Stimulated activated CD4-positive, alpha-beta T cell treated with anti-CD3 and anti-CD28 coated beads, Interleukin-15, amount 100 ng/mL, for 48 hours (primary cell): ENCODE measurements at regions not wholly inside any gene's neighbourhood (a gene's known extent, or its start where the extent isn't known, plus 50 kb on each side); places are given as distances from the start of the nearest gene placed in this dataset.
A peak's percentile ranks its signal among the peaks of the same experiment; 100 is the strongest.

Source experiments
- DNase-seq, 2 donors: peaks; one replicate each; pipeline ENCODE4 v3.0.0-alpha.2; 2020; ENCODE audit warnings: low read depth in 2 of 2

DNA sequence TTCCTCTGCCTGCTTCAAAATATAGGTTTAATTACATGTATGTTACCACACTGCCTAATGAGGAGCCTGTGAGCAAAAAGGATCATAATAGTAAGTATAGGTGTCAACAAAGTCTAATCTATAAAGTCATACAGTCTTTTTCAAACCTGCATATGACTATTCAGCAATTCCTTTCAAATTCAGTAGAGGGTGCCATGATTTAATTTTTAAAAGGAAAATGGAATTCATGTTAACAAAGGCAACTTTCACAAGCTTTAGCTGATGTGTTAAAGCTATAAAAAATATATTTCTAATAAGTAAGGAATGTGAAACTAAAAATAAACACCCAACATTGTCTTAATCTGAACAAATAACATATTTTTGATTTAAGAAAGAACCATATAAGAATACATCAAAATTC, 52.1 kb downstream of the MPP7 start:
- DNase-seq, result no peak

DNA sequence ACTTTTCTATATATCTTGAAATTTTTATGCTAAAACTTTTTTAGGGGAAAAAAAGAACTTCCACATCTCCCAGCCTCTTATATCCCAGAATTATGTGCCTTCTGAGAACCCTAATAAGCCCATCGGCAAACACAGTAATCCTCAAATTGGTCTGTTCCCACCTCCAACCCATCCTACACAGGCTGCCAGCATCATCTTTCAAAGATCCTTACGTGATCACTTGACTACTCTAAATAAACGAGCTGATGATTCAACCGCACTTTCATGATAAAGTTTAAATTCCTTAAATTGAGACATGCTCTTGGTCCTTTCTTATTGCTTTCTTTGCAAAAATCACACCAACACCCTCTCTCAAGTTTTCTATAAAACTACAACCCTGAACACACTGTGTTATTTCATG, 52.5 kb downstream of the MPP7 start:
- DNase-seq, result no peak

DNA sequence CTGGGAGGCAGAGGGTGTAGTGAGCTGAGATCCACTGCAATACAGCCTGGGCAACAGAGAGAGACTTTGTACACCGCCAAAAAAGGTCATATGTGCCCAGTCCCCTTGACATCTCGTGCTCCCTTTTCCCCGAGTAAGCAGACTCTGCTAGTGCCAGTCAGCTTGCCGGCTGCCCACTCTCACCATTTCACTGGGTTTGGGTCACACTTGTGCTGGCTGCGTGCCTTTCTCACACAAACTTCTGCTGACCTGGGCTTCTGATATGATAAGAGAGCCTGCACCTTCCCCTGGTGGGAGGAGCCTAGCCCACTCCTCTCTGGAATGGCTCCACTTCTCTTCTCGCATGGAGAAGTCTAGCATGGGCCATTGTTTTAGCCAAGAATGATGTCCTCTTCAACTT, 53.4 kb downstream of the MPP7 start:
- no peak for DNase-seq

DNA sequence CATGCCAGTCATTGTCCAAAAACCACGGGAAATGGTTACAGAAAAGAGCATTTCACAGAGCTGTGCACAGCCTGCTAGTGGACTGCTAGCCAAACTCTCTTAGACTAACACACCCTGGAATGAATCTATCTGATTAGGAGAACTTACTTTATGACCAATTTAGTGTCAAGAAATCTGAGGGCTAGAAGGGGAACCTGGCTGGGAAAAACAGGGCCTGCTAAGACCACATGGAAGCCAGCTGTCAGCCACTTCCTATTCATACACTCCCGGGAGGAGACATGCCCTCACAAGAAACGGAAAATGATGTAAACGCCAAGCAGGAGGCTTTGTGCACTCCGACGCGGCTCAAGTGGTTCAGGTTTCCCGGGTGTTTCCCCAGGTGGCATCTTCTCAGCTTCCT, 54.8 kb downstream of the MPP7 start:
- DNase-seq, result no peak

DNA sequence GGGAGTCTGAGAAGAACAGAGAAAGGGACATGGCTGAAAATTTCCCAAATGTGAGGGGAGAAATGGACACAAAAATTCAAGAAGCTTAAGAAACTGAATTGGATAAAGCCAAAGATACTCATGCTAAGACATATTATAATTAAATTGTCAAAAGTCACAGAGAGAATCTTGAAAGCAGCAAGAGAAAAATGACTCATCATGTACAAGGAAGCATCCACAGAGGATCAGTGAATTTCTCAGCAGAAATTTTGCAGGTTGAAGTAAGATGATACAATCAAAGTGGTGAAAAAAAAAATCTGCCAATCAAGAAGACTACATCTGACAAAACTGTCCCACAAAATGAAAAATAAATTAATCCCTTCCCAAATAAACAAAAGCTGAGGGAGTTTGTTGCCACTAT, 56.8 kb downstream of the MPP7 start:
- DNase-seq, result no peak

DNA sequence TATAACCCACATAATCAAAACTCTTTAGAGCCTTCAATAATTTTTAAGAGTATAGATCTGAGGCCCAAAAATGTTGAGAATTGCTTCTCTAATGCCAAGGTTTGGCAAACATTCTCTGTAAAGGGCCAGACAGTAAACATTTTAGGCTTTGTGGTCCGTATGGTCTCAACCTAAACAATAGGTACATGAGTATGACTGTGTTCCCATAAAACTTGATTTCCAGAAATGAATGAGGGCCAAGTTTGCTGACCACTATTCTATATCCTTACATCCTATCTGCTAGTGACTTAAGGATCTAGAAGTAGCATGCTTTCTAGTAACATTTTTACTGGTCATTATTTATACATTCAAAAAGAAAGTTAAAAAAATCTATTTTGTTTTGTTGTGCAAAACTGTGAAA, 58.9 kb downstream of the MPP7 start:
- no peak for DNase-seq

DNA sequence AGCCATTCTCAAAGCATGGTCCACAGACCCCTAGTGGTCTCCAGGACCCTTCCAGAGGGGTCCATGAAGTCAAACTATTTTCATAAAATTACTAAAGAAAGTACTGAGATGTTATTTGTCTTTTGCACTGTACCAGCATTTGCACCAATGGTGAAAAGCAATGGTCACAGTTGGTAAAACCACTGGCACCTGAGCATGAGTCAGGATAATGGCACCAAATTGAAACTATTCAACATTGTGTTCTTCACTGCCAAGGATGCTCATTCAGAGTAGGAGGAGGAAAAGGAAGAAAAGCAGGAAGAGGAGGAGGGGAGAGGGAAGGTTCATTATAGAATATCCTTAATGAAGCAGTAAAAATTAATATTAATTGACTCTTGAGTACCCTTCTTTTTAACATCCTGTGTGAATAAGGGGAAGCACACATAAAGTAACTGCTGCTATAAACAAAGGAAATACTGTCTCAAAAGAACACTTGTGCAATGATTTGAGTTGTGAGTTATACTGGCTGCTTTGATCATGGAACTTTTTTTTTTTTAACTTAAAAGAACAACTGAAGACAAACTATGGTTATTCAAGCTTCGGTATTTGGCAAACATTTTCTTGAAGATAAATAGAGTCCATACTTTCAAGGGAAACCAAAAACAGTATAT, 60.2 kb downstream of the MPP7 start:
- DNase-seq, result no peak

DNA sequence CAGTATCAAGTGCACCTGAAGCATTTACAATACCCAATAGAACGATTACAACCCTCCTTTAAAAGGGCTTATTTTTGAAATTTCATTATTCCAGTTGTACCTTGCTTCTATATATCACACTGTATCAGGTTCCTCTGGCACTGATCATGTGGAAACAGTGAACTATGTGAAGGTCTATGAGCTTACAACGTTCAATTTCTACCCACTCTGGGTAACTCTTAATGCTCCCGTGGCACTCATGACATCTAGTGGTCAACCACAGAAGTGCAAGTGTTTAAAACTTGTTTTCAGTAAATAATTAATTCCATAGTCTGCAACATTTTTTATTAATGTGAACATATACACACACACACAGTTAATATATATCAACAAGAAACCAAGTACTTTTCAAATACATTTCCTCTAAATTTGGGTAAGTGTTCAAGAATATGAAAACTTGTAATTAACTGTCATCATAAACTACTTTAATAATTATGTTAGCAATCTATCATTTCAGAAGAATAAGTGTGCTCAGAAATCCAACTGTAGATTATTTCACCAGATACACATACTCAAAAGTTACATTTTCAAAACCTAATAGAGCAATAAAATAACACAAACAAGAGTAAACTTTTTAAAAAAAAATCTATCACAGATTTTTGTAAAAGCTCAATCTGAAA, 61.0 kb downstream of the MPP7 start:
- peak in 1 of 2 donors; percentile 27 for DNase-seq

DNA sequence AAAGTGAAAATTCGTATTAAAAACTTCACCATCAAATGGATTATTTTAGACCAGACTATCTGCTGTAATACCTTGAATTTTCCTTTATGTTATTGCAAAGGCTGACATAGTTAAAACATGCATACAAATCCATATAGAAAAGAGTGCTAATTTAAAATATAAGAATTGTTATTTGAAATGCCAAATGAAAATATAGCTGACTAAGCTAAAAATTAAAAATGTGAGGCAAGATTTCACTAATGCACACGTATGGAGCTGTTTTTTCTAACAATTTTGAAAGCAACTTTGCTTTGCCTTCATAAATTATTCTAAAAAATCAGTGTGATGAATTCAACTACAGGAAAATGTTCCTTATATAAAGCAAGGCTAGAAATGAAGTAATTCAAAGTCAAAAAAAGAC, 62.5 kb downstream of the MPP7 start:
- no peak for DNase-seq

DNA sequence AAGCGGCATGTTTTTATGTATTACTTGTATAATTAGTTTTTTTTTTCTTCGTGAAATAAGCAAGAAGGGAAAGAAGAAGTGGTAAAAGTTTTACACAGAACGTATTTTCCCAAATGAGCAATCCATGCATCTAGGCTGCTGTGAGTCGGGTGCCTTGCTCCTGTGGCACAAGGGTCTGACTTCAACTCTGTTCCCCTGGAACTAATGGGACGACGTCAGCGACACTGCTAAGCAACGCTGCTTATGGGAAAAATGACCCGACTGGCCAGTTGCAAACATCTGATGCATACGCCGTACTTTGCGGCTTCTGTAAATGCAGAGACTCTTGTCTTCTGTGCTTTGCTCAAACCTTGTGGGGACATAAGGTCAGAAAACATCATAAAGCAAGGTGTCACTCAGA, 66.3 kb downstream of the MPP7 start:
- no peak for DNase-seq

DNA sequence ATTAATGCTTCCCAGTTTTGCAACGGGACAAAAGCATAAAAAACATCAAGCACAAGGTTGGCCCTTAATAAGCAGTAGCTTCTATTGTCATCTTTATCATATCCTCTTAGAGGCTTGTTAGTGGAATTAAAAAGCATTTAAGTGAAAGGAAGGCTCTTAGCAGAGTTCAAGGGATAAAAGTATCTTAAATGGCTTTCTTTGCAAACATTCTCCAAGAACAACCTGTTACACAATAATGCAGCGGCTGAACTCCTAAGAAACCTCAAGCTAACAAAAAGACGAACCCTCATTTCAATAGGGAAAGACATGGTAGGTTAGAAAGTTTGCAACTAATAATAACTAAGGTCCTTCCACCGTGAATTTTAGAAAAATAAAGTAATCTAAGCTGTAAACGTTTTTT, 82.1 kb downstream of the MPP7 start:
- no peak for DNase-seq

DNA sequence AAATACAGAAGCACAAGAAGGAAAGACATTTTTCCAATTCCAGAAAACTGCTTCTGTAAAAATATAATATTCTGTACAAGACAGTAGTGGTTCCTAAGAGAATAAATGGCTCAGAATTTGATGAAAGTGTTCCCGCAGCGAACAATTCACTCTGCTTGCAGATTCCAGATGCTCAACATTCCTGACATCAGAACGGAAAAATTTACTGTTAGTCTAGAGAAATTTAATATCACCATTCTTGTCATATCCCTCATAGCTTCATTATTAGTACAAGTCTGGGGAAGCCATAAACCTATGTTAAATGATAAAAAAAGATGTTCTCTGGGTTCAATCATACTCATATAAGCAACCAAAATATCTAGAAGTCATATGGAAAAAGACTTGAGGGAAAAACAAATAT, 83.6 kb downstream of the MPP7 start:
- no peak for DNase-seq

DNA sequence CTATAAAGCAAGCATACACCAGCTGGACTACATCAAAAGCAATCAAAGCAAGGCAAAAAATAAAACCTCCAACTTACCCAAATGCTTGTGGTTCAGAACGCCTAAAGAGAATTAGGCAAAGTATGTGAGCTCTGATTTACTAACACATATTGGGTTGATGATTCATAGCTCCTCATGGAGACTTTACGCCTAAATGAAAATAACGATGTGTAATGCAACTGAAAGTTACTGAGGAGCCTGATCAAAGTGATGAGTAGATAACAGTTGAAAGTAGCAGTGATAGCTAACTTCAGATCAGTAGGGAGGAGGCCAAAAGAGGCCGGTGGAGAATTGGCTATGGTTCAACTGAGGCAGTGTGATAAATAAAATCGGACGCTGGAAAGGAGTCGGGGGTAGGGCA, 85.0 kb downstream of the MPP7 start:
- no peak for DNase-seq

DNA sequence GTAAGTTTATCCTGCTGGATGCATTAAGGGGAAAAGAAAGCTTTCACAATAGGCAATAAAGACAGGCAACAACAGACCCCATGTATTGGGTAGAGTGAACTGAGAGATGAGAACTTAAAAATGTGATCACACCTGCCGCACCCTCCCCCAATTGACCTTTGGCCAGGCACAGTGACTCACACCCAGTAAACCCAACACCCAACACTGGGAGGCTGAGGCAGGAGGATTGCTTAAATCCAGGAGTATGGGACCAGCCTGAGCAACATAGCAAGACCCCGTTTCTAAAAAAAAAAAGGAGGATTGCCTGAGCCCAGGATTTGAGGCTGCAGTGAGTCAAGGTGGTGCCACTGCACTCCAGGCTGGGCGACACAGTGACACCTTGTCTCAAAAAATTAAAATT, 86.9 kb downstream of the MPP7 start:
- no peak for DNase-seq

DNA sequence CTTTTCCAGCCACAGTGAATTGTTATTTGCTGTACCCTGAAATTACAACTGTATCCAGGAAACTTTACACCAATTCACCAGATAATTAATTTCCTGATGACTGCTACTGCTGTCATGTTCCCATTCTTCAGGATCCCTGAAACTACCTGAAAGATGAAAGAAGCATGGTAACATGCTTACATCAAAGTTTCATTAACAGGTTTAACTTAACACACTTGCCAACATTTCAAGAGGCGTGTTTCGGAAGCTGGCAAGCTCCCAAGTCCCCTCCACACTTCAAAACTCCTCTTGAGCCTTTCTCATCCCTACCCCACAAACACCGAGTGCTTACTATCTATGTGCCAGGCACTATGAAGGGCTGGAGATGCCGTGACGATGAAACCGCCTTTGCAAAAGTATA, 88.6 kb downstream of the MPP7 start:
- DNase-seq, result no peak

DNA sequence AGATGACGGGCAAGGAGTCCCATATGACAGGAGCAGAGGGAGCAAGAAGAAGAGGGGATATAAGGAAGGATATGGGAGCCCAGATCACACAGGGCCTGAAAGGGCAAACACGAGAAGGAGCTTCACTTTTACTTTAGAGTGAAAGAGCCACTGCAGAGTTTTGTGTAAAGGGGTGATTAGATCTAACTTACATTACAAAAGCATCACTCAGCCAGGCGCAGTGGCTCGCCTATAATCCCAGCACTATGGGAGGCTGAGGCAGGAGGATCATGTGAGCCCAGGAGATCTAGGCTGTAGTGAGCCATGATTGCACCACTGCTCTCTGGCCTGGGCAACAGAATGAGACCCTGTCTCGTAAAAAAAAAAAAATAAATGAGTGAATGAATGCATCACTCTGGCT, 91.1 kb downstream of the MPP7 start:
- no peak for DNase-seq

DNA sequence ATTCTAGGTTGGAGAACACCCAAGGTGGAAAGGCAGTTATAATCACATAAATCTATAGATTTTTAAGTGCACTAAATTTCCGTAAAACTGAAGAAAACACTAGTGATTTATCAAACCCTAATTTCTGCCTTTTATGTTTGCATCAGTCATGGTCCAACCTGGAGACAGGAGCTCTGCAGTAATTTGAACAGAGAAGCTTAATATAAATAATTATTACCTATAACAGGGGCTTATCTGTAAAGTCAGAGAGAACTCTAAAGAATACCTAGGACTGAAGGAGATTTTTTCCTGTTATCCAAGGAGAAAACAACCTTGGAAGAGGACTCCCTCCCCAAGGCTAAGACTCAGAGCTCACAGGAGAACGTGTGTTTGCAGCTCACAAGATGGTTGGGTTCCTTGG, 95.1 kb downstream of the MPP7 start:
- no peak for DNase-seq

DNA sequence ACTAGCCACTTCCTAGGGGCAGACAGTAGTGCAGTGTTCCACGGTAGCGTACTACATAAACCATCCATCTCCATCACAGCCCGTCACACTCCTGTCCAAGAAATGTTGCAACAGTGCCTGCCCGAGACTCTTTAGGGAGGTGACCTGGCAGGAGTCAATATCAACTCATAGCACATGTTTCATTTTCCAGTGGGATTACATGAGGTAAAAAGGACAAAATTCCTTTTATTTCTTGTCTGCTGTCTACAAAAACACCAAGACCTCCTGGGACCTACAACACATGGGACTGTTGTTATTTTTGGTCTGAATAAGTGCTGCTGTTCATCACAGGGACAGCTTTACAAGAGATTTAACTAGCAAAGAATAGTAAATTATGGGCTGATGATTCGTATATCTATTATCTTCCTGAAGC, 99.9 kb downstream of the MPP7 start:
- no peak for DNase-seq

DNA sequence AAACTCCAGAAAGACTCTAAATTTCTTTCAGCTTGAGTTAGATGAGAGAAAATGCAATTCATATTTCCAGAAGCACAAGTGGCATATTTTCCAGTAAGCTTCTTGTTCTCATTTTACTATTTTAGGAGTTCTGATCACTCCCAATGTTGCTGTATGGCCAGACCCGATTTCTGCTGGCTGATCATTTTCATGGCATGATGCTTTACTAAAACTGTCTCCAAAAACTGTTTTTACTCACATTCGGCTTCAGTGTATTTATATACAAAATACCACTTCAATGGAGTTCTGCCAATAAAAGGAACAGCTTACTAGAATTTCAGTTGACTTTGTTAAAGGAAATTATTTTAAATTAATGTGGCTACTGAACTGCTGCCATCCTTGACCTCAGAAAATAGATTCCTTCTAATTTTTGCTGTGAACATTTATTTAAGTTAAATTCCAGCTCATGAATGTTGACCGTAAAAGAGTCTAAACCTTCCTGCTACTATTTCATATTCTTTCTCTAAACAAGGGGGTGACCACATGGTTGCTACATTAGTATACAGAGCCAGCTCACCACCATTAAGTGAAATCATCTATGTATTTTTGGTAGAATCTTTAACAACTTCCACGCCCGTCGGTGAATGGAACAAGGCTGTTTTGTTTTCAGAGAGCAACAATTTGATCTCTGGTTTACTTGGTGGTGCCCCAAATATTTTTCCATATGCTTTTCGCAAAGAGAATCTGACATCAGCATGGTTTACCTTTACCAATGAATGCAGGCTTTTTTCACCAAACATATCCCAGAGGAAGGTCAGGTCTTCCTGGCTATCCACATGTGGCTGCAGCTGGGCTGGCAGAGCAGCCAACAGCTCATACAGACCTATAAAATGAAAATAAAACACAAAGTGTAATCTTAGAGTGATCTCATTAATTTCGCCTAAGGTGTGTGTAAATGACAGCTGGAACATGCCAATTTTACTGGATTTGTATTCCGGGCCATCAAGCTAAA, 101.2 kb downstream of the MPP7 start:
- DNase-seq, result no peak

DNA sequence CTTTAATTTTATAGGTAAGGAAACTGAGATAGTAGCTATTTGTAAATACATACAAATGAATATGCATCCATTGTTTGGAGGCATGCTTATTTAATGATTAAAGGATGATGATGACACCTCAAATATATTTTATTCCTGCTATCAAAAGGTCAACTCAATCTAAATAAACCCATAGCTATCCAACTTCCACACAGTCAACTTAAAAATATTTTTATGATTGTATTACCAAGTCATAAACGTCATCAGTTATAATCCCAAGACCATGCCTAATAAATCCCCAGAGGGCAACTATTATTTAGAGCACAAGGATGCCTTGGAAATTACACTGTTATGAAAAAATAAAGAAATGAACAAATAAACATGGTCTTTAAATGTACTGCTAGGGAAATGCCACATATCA, 102.1 kb downstream of the MPP7 start:
- no peak for DNase-seq

DNA sequence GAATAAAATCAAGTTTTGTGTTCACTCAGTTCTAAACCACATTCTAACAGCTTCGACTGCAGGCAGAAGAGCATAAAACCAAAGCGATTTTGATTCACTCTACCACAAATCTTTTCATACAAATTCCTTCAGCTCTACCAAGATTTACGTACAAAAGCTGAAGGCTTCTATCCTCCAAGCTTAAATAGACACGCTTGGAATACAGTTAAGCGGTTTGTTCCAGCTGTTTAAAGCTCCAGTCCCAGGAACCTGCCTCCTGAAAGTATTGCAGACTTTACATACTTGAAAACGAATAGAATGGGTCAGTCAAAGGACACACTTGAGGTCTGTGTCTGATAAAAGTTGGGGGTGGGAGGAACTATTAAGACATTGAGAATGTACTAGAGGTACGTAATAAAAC, 102.9 kb downstream of the MPP7 start:
- DNase-seq, result no peak

DNA sequence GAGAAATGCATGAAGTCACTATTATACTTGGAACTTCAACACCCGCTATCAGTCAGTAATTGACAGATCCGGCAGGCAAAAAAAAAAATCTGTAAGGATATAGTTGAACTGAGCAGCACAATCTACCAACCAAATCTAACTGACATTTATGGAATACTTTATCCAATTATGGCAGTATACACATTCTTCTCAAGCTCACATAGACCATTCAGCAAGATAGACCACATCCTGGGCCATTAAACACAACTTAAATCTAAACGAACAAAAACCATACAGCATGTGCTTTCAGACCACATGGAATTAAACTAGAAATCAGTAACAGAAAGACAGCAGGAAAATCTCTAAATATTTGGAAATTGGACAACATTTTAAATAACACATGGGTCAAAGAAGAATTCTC, 112.7 kb downstream of the MPP7 start:
- no peak for DNase-seq

DNA sequence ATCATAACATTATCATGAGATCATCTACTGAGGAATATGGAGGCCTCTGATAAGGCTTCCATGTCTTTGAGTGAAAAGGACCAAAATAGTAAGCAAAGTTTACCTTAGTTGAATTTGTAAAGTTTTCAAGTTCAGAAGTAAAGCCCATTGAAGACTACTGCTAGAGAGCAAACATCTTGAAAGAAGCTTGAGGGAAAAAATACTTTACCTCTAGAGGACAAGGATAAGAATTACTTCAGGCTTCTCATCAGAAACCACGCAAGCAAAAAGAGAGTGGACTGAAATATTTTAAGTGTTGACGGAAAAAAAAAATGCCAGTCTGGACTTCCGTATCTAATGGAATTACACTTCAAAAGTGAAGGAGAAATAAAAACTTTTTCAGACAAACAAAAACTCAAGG, 114.3 kb downstream of the MPP7 start:
- no peak for DNase-seq
